Mammary epithelial cell (primary cell): ENCODE measurements at regions not wholly inside any gene's neighbourhood (a gene's known extent, or its start where the extent isn't known, plus 50 kb on each side); places are given as distances from the start of the nearest gene placed in this dataset.
A peak's percentile ranks its signal among the peaks of the same experiment; 100 is the strongest.

Experiments used
- EZH2 ChIP-seq: IDR thresholded peaks from 2 replicates; pipeline ENCODE4 v1.6.1; 2012; ENCODE audit warnings: low read length, inconsistent platforms, borderline replicate concordance
- TF ChIP-seq, protein P1 (sequence below), 2 donors: IDR thresholded peaks in 1 of 2; conservative IDR thresholded peaks in 1 of 2; 2 replicates each; pipeline ENCODE4 v1.5.1; 2011 to 2012; ENCODE audit warnings: inconsistent platforms in 2 of 2, low read length in 2 of 2, mild to moderate bottlenecking in 2 of 2, control low read depth in 1 of 2, low read depth in 1 of 2; ENCODE audit not compliant: insufficient read depth in 1 of 2; ENCODE audit errors: extremely low read depth in 1 of 2

DNA sequence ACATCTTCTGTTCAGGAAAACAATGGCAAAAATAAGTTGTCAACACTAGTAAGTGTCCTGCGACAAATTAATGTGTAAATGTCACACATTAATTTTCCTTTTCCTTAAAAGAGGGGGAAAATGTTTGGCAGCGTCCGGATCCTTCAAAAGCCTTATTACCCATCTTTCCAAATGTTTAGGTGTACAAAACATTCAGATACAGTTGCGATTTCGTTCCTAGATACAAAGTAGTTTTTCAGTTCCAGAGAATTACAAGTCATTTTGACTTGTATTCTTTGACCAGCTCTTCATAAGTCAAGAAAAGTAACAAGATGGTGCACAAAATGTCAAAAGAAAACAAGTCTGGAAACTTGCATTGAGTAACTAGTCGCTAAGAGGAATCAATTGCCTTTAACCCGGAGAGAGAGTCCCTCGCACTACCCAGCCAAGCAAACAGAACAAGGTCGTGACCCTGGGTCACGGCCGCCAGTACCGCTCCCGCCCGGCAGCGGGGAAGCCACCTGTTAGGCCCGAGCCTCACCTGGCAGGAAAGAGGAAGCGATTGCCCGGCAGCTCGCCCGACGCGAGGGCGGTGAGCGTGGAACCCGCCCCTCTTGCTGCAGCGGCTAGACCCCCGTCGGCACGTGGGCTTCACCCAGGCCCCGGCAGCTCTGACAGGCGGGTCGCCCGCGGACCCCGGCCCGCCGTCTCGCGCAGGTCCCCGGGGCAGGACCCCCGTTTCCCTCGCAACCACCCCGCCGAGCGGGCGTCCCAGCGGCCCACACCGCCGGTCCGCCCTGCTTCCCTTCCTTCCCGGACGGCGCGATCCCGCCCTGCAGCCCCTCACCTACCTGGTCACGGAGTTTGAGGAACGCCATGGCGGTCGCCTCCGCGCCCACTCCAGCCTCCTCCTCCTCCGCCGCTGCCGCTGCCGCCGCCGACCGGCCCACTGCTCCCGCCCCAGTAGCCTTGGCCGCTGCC lies 61.0 kb upstream of the ANKRD28 start:
- TF ChIP-seq, protein P1, sequence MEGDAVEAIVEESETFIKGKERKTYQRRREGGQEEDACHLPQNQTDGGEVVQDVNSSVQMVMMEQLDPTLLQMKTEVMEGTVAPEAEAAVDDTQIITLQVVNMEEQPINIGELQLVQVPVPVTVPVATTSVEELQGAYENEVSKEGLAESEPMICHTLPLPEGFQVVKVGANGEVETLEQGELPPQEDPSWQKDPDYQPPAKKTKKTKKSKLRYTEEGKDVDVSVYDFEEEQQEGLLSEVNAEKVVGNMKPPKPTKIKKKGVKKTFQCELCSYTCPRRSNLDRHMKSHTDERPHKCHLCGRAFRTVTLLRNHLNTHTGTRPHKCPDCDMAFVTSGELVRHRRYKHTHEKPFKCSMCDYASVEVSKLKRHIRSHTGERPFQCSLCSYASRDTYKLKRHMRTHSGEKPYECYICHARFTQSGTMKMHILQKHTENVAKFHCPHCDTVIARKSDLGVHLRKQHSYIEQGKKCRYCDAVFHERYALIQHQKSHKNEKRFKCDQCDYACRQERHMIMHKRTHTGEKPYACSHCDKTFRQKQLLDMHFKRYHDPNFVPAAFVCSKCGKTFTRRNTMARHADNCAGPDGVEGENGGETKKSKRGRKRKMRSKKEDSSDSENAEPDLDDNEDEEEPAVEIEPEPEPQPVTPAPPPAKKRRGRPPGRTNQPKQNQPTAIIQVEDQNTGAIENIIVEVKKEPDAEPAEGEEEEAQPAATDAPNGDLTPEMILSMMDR (conservative IDR thresholded peaks at IDR 0.05 in 1 of 2, IDR thresholded peaks at IDR 0.05 in 1 of 2; ENCODE audit: extremely low read depth in 1 of 2, insufficient read depth in 1 of 2, low read depth in 1 of 2, low read length in 2 of 2), result peak in 1 of 2 donors; percentile 30
- TF ChIP-seq EZH2, result no peak
